Right cardiac atrium (tissue), 5 donors: ENCODE measurements at regions not wholly inside any gene's neighbourhood (a gene's known extent, or its start where the extent isn't known, plus 50 kb on each side); places are given as distances from the start of the nearest gene placed in this dataset.

Experiments
- ATAC-seq, 2 donors: fragments of 200-7000 bp; cut with Tn5 transposase; one replicate each; pipeline versions ENCODE4 v1.8.0 to v1.9.1; 2020; ENCODE audit warnings: moderate library complexity in 2 of 2, mild to moderate bottlenecking in 1 of 2
- DNase-seq, 3 donors: peaks; one replicate each; pipeline ENCODE4 v3.0.0-alpha.2; 2020
- H3K27ac ChIP-seq: one replicate; pipeline ENCODE4 v1.5.1; 2013; ENCODE audit warnings: mild to moderate bottlenecking, low read length, control low read depth, moderate library complexity
- H3K27me3 ChIP-seq: one replicate; pipeline ENCODE4 v1.6.1; 2013; ENCODE audit not compliant: control insufficient read depth, insufficient read depth
- H3K4me1 ChIP-seq: one replicate; pipeline ENCODE4 v1.6.1; 2013; ENCODE audit warnings: low read length; ENCODE audit not compliant: control insufficient read depth, insufficient read depth
- H3K4me3 ChIP-seq: one replicate; pipeline ENCODE4 v1.5.1; 2013; ENCODE audit warnings: low read length, control low read depth
- H3K9me3 ChIP-seq: one replicate; pipeline ENCODE4 v1.6.1; 2013; ENCODE audit warnings: low read length; ENCODE audit not compliant: control insufficient read depth
- WGBS: extraction: QIAGEN DNeasy Blood & Tissue Kit; methylation state at CpG from one replicate; pipeline ENCODE4 v1.1.7; 2013; 5-methylcytosine and 5-hydroxymethylcytosine counted together
- intact Hi-C, 4 donors: fragments of 100-400 bp; cut with DNase I; formaldehyde crosslinking; loops; one replicate each; pipeline versions ENCODE4 v1.11.0 to v1.14.0; 2022 to 2023
- donor health status: healthy with polysubstance abuse.
- donor health status: DM: no; HTN: yes; CAD: no.
- donor health status: DM: no; HTN: no; CAD: no.
- donor health status: DM: no; HTN: yes; CAD: no; lungs with severe emphysema.
- donor health status: DM: yes; HTN: yes; CAD: no.

GRCh38 chr6:124907596-124907995 is 54.6 kb upstream of the RNF217 start:
- H3K4me1 ChIP-seq = no peaks in the 10 kb centered on the region
- H3K27ac ChIP-seq = no peak overlapping the region
- 96% methylated on average over 1 of the region's 1 CpG for WGBS
- no peaks in the 10 kb centered on the region for H3K9me3 ChIP-seq
- intact Hi-C loops = no loop called here
- DNase-seq = no peak
- no peaks in the 10 kb centered on the region for H3K27me3 ChIP-seq
- no peak for ATAC-seq
- no peak overlapping the region for H3K4me3 ChIP-seq
